GM21367 (cell line): ENCODE measurements at regions not wholly inside any gene's neighbourhood (a gene's known extent, or its start where the extent isn't known, plus 50 kb on each side); places are given as distances from the start of the nearest gene placed in this dataset.
"Not testable (repeated sequence)": the region's sequence is repeated elsewhere in the genome, so short reads cannot be mapped to it uniquely, and the experiment has no call there.

Experiments used
- ATAC-seq: cut with Tn5 transposase; IDR thresholded peaks from one replicate; pipeline ENCODE4 v1.9.1; 2021; ENCODE audit not compliant: unreplicated experiment

- ATAC-seq: no peak
Measured at GRCh38 chr3:26259176-26259575, 363.4 kb upstream of the LRRC3B start.

- ATAC-seq: no peak
Measured at GRCh38 chr3:26260139-26260538, 362.4 kb upstream of the LRRC3B start.

- ATAC-seq: no peak
Measured at GRCh38 chr3:26264708-26265107, 357.9 kb upstream of the LRRC3B start.

GRCh38 chr3:26271848-26272247, 350.7 kb upstream of the LRRC3B start:
- ATAC-seq: no peak

- no peak for ATAC-seq
Measured at GRCh38 chr3:26273196-26273595, 349.4 kb upstream of the LRRC3B start.

GRCh38 chr3:26279091-26279490, 343.5 kb upstream of the LRRC3B start:
- ATAC-seq: no peak

- ATAC-seq: no peak
Measured at GRCh38 chr3:26280517-26280916, 342.1 kb upstream of the LRRC3B start.

GRCh38 chr3:26281284-26281985, 341.1 kb upstream of the LRRC3B start:
- no peak for ATAC-seq

GRCh38 chr3:26284503-26284902, 338.1 kb upstream of the LRRC3B start:
- ATAC-seq: not testable (repeated sequence)

GRCh38 chr3:26291840-26292239, 330.7 kb upstream of the LRRC3B start:
- no peak for ATAC-seq

- ATAC-seq: no peak
Measured at GRCh38 chr3:26292780-26293179, 329.8 kb upstream of the LRRC3B start.

- ATAC-seq: no peak
Measured at GRCh38 chr3:26293329-26293844, 329.2 kb upstream of the LRRC3B start.

GRCh38 chr3:26307192-26307591, 315.4 kb upstream of the LRRC3B start:
- no peak for ATAC-seq

- no peak for ATAC-seq
Measured at GRCh38 chr3:26307787-26308186, 314.8 kb upstream of the LRRC3B start.

- no peak for ATAC-seq
Measured at GRCh38 chr3:26308454-26308853, 314.1 kb upstream of the LRRC3B start.

GRCh38 chr3:26309536-26309935, 313.0 kb upstream of the LRRC3B start:
- ATAC-seq: not testable (repeated sequence)

- ATAC-seq: no peak
Measured at GRCh38 chr3:26312816-26313215, 309.8 kb upstream of the LRRC3B start.

- ATAC-seq: no peak
Measured at GRCh38 chr3:26316472-26316871, 306.1 kb upstream of the LRRC3B start.

- not testable (repeated sequence) for ATAC-seq
Measured at GRCh38 chr3:26323741-26324140, 298.8 kb upstream of the LRRC3B start.

GRCh38 chr3:26340001-26340400, 282.6 kb upstream of the LRRC3B start:
- ATAC-seq: no peak

GRCh38 chr3:26343647-26344046, 278.9 kb upstream of the LRRC3B start:
- ATAC-seq: no peak

- ATAC-seq: no peak
Measured at GRCh38 chr3:26345613-26346012, 277.0 kb upstream of the LRRC3B start.

GRCh38 chr3:26346497-26346896, 276.1 kb upstream of the LRRC3B start:
- no peak for ATAC-seq
